Fibroblast of lung (primary cell): ENCODE measurements at regions not wholly inside any gene's neighbourhood (a gene's known extent, or its start where the extent isn't known, plus 50 kb on each side); places are given as distances from the start of the nearest gene placed in this dataset.

ENCODE experiments used
- DNase-seq, 2 donors: peaks; one replicate each; pipeline versions ENCODE4 v3.0.0 to v3.0.0-alpha.2; 2010; ENCODE audit warnings: low read depth in 2 of 2
- H2AFZ ChIP-seq: 2 replicates; pipeline ENCODE4 v1.5.1; 2012; ENCODE audit warnings: low read length, control low read depth, inconsistent platforms
- H3K27ac ChIP-seq: 2 replicates; pipeline ENCODE4 v1.5.1; 2011; ENCODE audit warnings: low read length, control low read depth; ENCODE audit not compliant: insufficient read depth
- H3K27me3 ChIP-seq: 2 replicates; pipeline ENCODE4 v1.5.1; 2011; ENCODE audit warnings: mild to moderate bottlenecking, low read length; ENCODE audit not compliant: control insufficient read depth, insufficient read depth
- H3K36me3 ChIP-seq: 2 replicates; pipeline ENCODE4 v1.5.1; 2011; ENCODE audit warnings: low read length; ENCODE audit not compliant: control insufficient read depth, insufficient read depth
- H3K4me1 ChIP-seq: 2 replicates; pipeline ENCODE4 v1.5.1; 2011; ENCODE audit warnings: low read length; ENCODE audit not compliant: control insufficient read depth, insufficient read depth; ENCODE audit errors: extremely low read depth
- H3K4me2 ChIP-seq: 2 replicates; pipeline ENCODE4 v1.5.1; 2011; ENCODE audit warnings: low read length, control low read depth; ENCODE audit not compliant: insufficient read depth; ENCODE audit errors: extremely low read depth
- H3K4me3 ChIP-seq, 4 experiments: fragments of 200-600 bp in 1 of 4; sonication (generic) in 1 of 4; replicated peaks in 1 of 4; 2 replicates each; pipeline ENCODE4 v1.5.1; 2011 to 2016; ENCODE audit warnings: low read length in 4 of 4, low read depth in 3 of 4, mild to moderate bottlenecking in 3 of 4, control low read depth in 2 of 4, inconsistent platforms in 1 of 4, mixed read lengths in 1 of 4; ENCODE audit not compliant: insufficient read depth in 1 of 4; ENCODE audit errors: control extremely low read depth in 1 of 4
- H3K79me2 ChIP-seq: 2 replicates; pipeline ENCODE4 v1.5.1; 2012; ENCODE audit warnings: mild to moderate bottlenecking, low read length, inconsistent platforms; ENCODE audit not compliant: control insufficient read depth, insufficient read depth
- H3K9ac ChIP-seq: 2 replicates; pipeline ENCODE4 v1.5.1; 2011; ENCODE audit warnings: mild to moderate bottlenecking, low read length, control low read depth; ENCODE audit not compliant: insufficient read depth
- H3K9me3 ChIP-seq: 2 replicates; pipeline ENCODE4 v1.5.1; 2012; ENCODE audit warnings: low read depth, low read length; ENCODE audit not compliant: control insufficient read depth, insufficient read depth
- H4K20me1 ChIP-seq: 2 replicates; pipeline ENCODE4 v1.5.1; 2011; ENCODE audit warnings: low read length; ENCODE audit not compliant: control insufficient read depth, insufficient read depth; ENCODE audit errors: extremely low read depth
- EZH2 ChIP-seq: IDR thresholded peaks from 2 replicates; pipeline ENCODE4 v1.5.1; 2012; ENCODE audit warnings: low read length, control low read depth, mild to moderate bottlenecking; ENCODE audit errors: missing control alignments
- TF ChIP-seq, protein P1 (sequence below), 2 donors: IDR thresholded peaks in 1 of 2; conservative IDR thresholded peaks in 1 of 2; 1 replicate in 1 of 2; 2 replicates in 1 of 2; pipeline ENCODE4 v1.5.1; 2011 to 2012; ENCODE audit warnings: low read length in 2 of 2, control low read depth in 1 of 2, inconsistent platforms in 1 of 2, low read depth in 1 of 2, mild to moderate bottlenecking in 1 of 2

DNA sequence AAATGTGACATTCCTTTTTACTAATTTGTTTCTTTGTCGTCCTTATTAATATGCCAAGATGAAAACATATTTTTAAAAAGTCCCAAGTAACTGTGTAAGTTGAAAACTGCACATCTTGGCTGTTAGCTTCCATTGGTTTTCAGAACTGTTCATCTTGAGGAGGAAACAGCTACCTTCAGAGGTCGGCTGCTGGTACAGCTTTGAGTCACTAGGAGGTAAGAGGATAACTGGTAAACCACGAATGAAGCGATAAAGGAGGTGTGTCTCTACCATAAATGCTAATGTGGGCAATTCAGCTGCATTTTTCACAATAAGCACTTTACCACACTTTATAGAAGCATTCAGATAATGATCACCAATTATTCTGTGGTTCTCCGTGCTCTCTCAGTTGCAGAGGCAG is 137.5 kb upstream of the KRAS start:
- Histone ChIP-seq H4K20me1 (no peaks in the 10 kb centered on the region), H3K27me3 (no peaks in the 10 kb centered on the region), H3K9ac (no peak overlapping the region), H3K4me2 (no peak overlapping the region), H3K79me2 (no peaks in the 10 kb centered on the region), H3K9me3 (no peaks in the 10 kb centered on the region), H3K27ac (no peak overlapping the region), H3K36me3 (no peaks in the 10 kb centered on the region), H2AFZ (no peak overlapping the region), H3K4me1 (peaks cover 4% of the 10 kb centered on the region), H3K4me3 (no peak overlapping the region)
- no peak for TF ChIP-seq EZH2
- TF ChIP-seq, protein P1, sequence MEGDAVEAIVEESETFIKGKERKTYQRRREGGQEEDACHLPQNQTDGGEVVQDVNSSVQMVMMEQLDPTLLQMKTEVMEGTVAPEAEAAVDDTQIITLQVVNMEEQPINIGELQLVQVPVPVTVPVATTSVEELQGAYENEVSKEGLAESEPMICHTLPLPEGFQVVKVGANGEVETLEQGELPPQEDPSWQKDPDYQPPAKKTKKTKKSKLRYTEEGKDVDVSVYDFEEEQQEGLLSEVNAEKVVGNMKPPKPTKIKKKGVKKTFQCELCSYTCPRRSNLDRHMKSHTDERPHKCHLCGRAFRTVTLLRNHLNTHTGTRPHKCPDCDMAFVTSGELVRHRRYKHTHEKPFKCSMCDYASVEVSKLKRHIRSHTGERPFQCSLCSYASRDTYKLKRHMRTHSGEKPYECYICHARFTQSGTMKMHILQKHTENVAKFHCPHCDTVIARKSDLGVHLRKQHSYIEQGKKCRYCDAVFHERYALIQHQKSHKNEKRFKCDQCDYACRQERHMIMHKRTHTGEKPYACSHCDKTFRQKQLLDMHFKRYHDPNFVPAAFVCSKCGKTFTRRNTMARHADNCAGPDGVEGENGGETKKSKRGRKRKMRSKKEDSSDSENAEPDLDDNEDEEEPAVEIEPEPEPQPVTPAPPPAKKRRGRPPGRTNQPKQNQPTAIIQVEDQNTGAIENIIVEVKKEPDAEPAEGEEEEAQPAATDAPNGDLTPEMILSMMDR (conservative IDR thresholded peaks at IDR 0.05 in 1 of 2, IDR thresholded peaks at IDR 0.05 in 1 of 2; ENCODE audit: low read depth in 1 of 2, low read length in 2 of 2) = no peak
- DNase-seq = peak in 1 of 2 donors; percentile 70

- peak in 1 of 2 donors; percentile 5 for DNase-seq
These were observed 137.0 kb upstream of the KRAS start for GRCh38 chr12:25387732-25388050.

GRCh38 chr12:25386831-25387731 is 136.4 kb upstream of the KRAS start:
- no peaks in the 10 kb centered on the region for H3K27me3 ChIP-seq
- peak overlapping the region; percentile 92 for H3K4me2 ChIP-seq
- DNase-seq = peak; percentile 81 to 93
- TF ChIP-seq EZH2 = no peak
- TF ChIP-seq, protein P1 (conservative IDR thresholded peaks at IDR 0.05 in 1 of 2, IDR thresholded peaks at IDR 0.05 in 1 of 2; ENCODE audit: low read depth in 1 of 2, low read length in 2 of 2) = peak; percentile 81 to 83
- H3K4me1 ChIP-seq = peaks cover 4% of the 10 kb centered on the region
- H3K9me3 ChIP-seq = no peaks in the 10 kb centered on the region
- H3K36me3 ChIP-seq = no peaks in the 10 kb centered on the region
- no peaks in the 10 kb centered on the region for H4K20me1 ChIP-seq
- peak overlapping the region; percentile 90 for H3K9ac ChIP-seq
- H3K79me2 ChIP-seq = no peaks in the 10 kb centered on the region
- H2AFZ ChIP-seq = no peak overlapping the region
- H3K4me3 ChIP-seq = peak overlapping the region; percentile 56 to 96 (median 74)
- peak overlapping the region; percentile 99 for H3K27ac ChIP-seq

More at GRCh38 chr12:25387732-25388050, 137.0 kb upstream of the KRAS start:
- Histone ChIP-seq H3K9me3 (no peaks in the 10 kb centered on the region), H4K20me1 (no peaks in the 10 kb centered on the region), H3K4me1 (peaks cover 4% of the 10 kb centered on the region), H3K9ac (no peak overlapping the region), H3K27ac (no peak overlapping the region), H3K36me3 (no peaks in the 10 kb centered on the region), H3K79me2 (no peaks in the 10 kb centered on the region), H3K4me2 (no peak overlapping the region), H3K27me3 (no peaks in the 10 kb centered on the region), H3K4me3 (no peak overlapping the region), H2AFZ (no peak overlapping the region)
- no peak for TF ChIP-seq EZH2
- TF ChIP-seq, protein P1 (conservative IDR thresholded peaks at IDR 0.05 in 1 of 2, IDR thresholded peaks at IDR 0.05 in 1 of 2; ENCODE audit: low read depth in 1 of 2, low read length in 2 of 2) = no peak
